CD4-positive, alpha-beta T cell (primary cell): ENCODE measurements at regions not wholly inside any gene's neighbourhood (a gene's known extent, or its start where the extent isn't known, plus 50 kb on each side); places are given as distances from the start of the nearest gene placed in this dataset.

Experiments used
- ATAC-seq: fragments of 200-7000 bp; cut with Tn5 transposase; one replicate; pipeline ENCODE4 v1.10.0; 2022; ENCODE audit warnings: mild to moderate bottlenecking; ENCODE audit not compliant: poor library complexity
- CTCF ChIA-PET: fragments of 350-600 bp; sonication (Branson Sonifier 250); formaldehyde crosslinking; loops from one replicate; lab custom pipeline; 2021; ENCODE audit warnings: antibody characterized with exemption, inconsistent platforms; lab: Charles Lee
- POLR2A ChIA-PET: fragments of 350-600 bp; sonication (Branson Sonifier 250); formaldehyde crosslinking; loops from one replicate; lab custom pipeline; 2021; ENCODE audit warnings: antibody characterized with exemption, inconsistent platforms; lab: Charles Lee
- DNase-seq, 14 experiments: peaks; one replicate each; pipeline ENCODE4 v3.0.0-alpha.2; 2013 to 2020; ENCODE audit warnings: mixed read lengths in 2 of 14
- H3K27ac ChIP-seq, 2 donors: one replicate each; pipeline versions ENCODE4 v1.5.1 to v1.7.0; 2013; ENCODE audit warnings: low read length in 2 of 2, low read depth in 1 of 2, mild to moderate bottlenecking in 1 of 2
- H3K27me3 ChIP-seq, 2 experiments: 1 replicate in 1 of 2; 2 replicates in 1 of 2; pipeline versions ENCODE4 v1.6.1 to v1.7.0; 2013; ENCODE audit warnings: low read length in 2 of 2, control low read depth in 1 of 2, mild to moderate bottlenecking in 1 of 2, moderate library complexity in 1 of 2; ENCODE audit not compliant: insufficient read depth in 2 of 2, control insufficient read depth in 1 of 2
- H3K36me3 ChIP-seq: one replicate; pipeline ENCODE4 v1.6.1; 2013; ENCODE audit warnings: low read length, control low read depth; ENCODE audit not compliant: insufficient read depth
- H3K4me1 ChIP-seq: one replicate; pipeline ENCODE4 v1.6.1; 2013; ENCODE audit warnings: low read length, control low read depth; ENCODE audit not compliant: insufficient read depth
- H3K4me3 ChIP-seq: one replicate; pipeline ENCODE4 v1.5.1; 2013; ENCODE audit warnings: mild to moderate bottlenecking, low read length, moderate library complexity
- H3K9me3 ChIP-seq, 2 experiments: 1 replicate in 1 of 2; 2 replicates in 1 of 2; pipeline versions ENCODE4 v1.6.1 to v1.7.0; 2013; ENCODE audit warnings: low read length in 2 of 2, mild to moderate bottlenecking in 2 of 2, control low read depth in 1 of 2, moderate library complexity in 1 of 2; ENCODE audit not compliant: control insufficient read depth in 1 of 2, insufficient read depth in 1 of 2
- H3K27ac Mint-ChIP-seq: one replicate; pipeline ENCODE4 v1.8.0; 2020; ENCODE audit warnings: mixed read lengths
- H3K27me3 Mint-ChIP-seq: one replicate; pipeline ENCODE4 v1.8.0; 2021; ENCODE audit warnings: mixed read lengths
- H3K36me3 Mint-ChIP-seq: one replicate; pipeline ENCODE4 v1.8.0; 2021; ENCODE audit warnings: low read depth, mixed read lengths
- H3K4me1 Mint-ChIP-seq: one replicate; pipeline ENCODE4 v1.8.0; 2021; ENCODE audit warnings: low read depth, mixed read lengths
- H3K4me3 Mint-ChIP-seq: one replicate; pipeline ENCODE4 v1.8.0; 2020; ENCODE audit warnings: mild to moderate bottlenecking, mixed read lengths
- H3K9me3 Mint-ChIP-seq: one replicate; pipeline ENCODE4 v1.8.0; 2020; ENCODE audit warnings: mixed read lengths
- CTCF ChIP-seq: fragments of 200-600 bp; IDR thresholded peaks from one replicate; pipeline ENCODE4 v1.8.0; 2022; ENCODE audit warnings: antibody characterized with exemption, mild to moderate bottlenecking
- intact Hi-C, 2 experiments: fragments of 100-400 bp; cut with DNase I in 1 of 2; cut with micrococcal nuclease in 1 of 2; formaldehyde crosslinking; loops; one replicate each; pipeline versions ENCODE4 v1.15.1 to v1.9.0; 2023 to 2025; cut with DNase I, micrococcal nuclease

- H3K36me3 Mint-ChIP-seq: no peaks in the 10 kb centered on the region
- no peaks in the 10 kb centered on the region for H3K27me3 Mint-ChIP-seq
- CTCF ChIA-PET: no interaction called here
Observed at GRCh38 chr21:29245863-29246262, 52.9 kb upstream of the BACH1 start.

GRCh38 chr21:29246614-29247013, 52.1 kb upstream of the BACH1 start:
- ATAC-seq (no peak), DNase-seq (no peak)
- Mint-ChIP-seq H3K9me3 (no peaks in the 10 kb centered on the region), H3K27me3 (no peaks in the 10 kb centered on the region), H3K4me3 (no peak overlapping the region), H3K36me3 (no peaks in the 10 kb centered on the region), H3K27ac (no peak overlapping the region), H3K4me1 (no peaks in the 10 kb centered on the region)
- no peaks in the 10 kb centered on the region for H3K27me3 ChIP-seq
- TF ChIP-seq CTCF: no peak
- H3K4me3 ChIP-seq: no peak overlapping the region
- H3K27ac ChIP-seq: no peak overlapping the region
- H3K4me1 ChIP-seq: no peaks in the 10 kb centered on the region
- H3K36me3 ChIP-seq: no peaks in the 10 kb centered on the region
- ChIA-PET POLR2A (no interaction called here), CTCF (no interaction called here)
- intact Hi-C loops: no loop called here
- H3K9me3 ChIP-seq: no peaks in the 10 kb centered on the region

More at GRCh38 chr21:29245863-29246262, 52.9 kb upstream of the BACH1 start:
- intact Hi-C loops: no loop called here
- no peak overlapping the region for H3K4me3 Mint-ChIP-seq
- H3K4me1 Mint-ChIP-seq: no peaks in the 10 kb centered on the region
- no peak overlapping the region for H3K27ac Mint-ChIP-seq
- DNase-seq: no peak
- H3K4me3 ChIP-seq: no peak overlapping the region
- TF ChIP-seq CTCF: no peak
- no peak overlapping the region for H3K27ac ChIP-seq
- H3K9me3 ChIP-seq: no peaks in the 10 kb centered on the region
- ATAC-seq: no peak
- H3K27me3 ChIP-seq: no peaks in the 10 kb centered on the region
- POLR2A ChIA-PET: no interaction called here
- no peaks in the 10 kb centered on the region for H3K4me1 ChIP-seq
- no peaks in the 10 kb centered on the region for H3K36me3 ChIP-seq
- H3K9me3 Mint-ChIP-seq: no peaks in the 10 kb centered on the region

DNA sequence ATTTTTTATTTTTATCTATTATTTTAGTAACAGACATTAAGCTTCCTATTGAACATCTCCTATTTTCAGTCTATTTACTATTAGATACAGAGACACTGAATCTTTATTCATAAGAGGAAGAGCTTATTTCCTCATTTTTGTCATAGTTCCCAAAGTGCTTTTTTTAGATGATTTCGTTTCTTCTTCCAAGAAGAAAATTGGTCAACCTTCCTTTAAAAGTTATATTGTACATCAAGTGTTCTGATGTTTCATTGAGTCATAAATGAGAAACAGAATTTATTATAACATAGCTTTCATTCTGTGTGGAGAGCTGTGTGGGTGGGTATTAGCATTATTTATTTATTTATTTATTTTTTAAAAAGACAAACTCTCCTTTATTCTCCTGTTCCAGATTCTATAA, 50.6 kb upstream of the BACH1 start:
- ChIA-PET CTCF (no interaction called here), POLR2A (interaction anchor here (0.5 kb wide), 1 partner anchor 350 kb away, joined by 3 read pairs; no protein-coding TSS in a partner anchor)
- H3K36me3 Mint-ChIP-seq: no peaks in the 10 kb centered on the region
- intact Hi-C loops: no loop called here
- peaks cover 4% of the 10 kb centered on the region for H3K27me3 Mint-ChIP-seq
- Histone ChIP-seq H3K36me3 (no peaks in the 10 kb centered on the region), H3K4me3 (no peak overlapping the region), H3K27ac (no peak overlapping the region), H3K27me3 (no peaks in the 10 kb centered on the region), H3K9me3 (peaks cover 0 to 5% of the 10 kb centered on the region in 2 experiments), H3K4me1 (no peaks in the 10 kb centered on the region)
- no peak overlapping the region for H3K27ac Mint-ChIP-seq
- H3K4me3 Mint-ChIP-seq: no peak overlapping the region
- no peaks in the 10 kb centered on the region for H3K9me3 Mint-ChIP-seq
- no peak for DNase-seq
- H3K4me1 Mint-ChIP-seq: no peaks in the 10 kb centered on the region
- TF ChIP-seq CTCF: no peak
- ATAC-seq: no peak
